ENCODE measurements at regions not wholly inside any gene's neighbourhood (a gene's known extent, or its start where the extent isn't known, plus 50 kb on each side); places are given as distances from the start of the nearest gene placed in this dataset.

DNA sequence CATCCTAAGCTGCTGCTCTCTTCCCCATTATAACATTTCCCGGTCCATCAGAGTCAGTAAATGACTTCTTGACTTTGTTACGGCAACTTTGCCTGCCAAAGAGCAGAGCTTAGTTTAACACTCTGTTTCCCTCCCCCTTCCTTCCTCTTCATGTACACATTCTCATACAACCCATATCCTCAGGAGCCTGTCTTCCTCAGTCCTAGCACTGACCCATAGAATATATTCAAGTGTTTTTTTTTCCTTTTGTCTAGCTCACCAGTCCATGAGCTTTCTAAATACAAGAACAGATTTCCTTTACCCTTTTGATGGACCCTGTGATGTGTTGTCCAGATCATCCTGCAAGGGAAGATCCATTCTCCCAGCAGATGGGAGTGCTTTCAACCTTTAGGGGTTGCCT lies 97.0 kb upstream of the MON1B start:
- Histone ChIP-seq H3K27ac (no peak overlapping the region), H3K4me2 (no peak overlapping the region), H3K4me1 (no peaks in the 10 kb centered on the region), H3K9me3 (no peaks in the 10 kb centered on the region), H3K4me3 (no peak overlapping the region)
- POLR2A ChIA-PET, result no interaction called here
- 59% methylated on average over 2 of the region's 2 CpGs for WGBS (ENCODE audit: missing lambda C conversion rate)
- no peak for ATAC-seq
- DNase-seq (ENCODE audit: low read depth in 1 of 2, low spot score in 1 of 2), result no peak
- TF ChIP-seq KDM1A (IDR thresholded peaks at IDR 0.05; ENCODE audit: low read depth), result no peak
- TF ChIP-seq MAZ (IDR thresholded peaks at IDR 0.05; ENCODE audit: borderline replicate concordance, low read depth, low read length), result no peak
- no peak for TF ChIP-seq NPAS2 (CRISPR knock-in tag; IDR thresholded peaks at IDR 0.05; ENCODE audit: borderline replicate concordance)
- TF ChIP-seq, protein P1, sequence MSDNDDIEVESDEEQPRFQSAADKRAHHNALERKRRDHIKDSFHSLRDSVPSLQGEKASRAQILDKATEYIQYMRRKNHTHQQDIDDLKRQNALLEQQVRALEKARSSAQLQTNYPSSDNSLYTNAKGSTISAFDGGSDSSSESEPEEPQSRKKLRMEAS (IDR thresholded peaks at IDR 0.05), result no peak
- FAIRE-seq, result no peak
- CTCF ChIA-PET, result interaction anchor here (0.9 kb wide), 1 partner anchor 18 kb away, joined by 3 read pairs; no protein-coding TSS in a partner anchor

DNA sequence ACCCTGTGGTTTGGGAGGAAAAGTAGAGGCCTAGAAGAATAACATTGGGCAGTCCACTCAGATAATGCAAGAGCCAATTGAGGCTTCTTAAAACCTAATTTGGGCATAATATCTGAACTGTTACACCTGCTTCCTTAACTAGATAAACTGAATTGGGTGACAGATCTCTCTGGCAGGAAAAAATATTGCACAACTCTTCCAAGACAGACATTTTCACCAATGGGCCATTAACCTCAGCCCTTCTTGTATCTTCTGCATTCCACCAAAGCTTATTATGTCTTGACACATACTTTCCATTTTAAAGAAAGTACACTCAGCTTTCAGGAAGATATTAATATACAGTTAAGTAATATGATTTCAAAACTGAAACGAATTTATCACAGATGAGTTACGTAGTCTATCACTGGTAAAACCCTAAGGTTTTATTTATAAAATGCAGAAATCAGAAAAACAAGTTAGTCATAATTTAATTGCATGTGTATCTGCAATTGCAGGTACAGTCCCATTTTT lies 79.9 kb upstream of the MON1B start:
- Histone ChIP-seq H3K4me3 (no peak overlapping the region), H3K27ac (no peak overlapping the region), H3K4me1 (no peaks in the 10 kb centered on the region), H3K4me2 (no peak overlapping the region), H3K9me3 (no peaks in the 10 kb centered on the region)
- FAIRE-seq, result no peak
- WGBS (ENCODE audit: missing lambda C conversion rate), result 19% methylated on average over 2 of the region's 2 CpGs
- TF ChIP-seq HEYL (CRISPR knock-in tag; IDR thresholded peaks at IDR 0.05) (no peak), SMC3 (IDR thresholded peaks at IDR 0.05) (no peak), RNF2 (IDR thresholded peaks at IDR 0.05; ENCODE audit: borderline replicate concordance, low read depth) (no peak), ZSCAN20 (CRISPR knock-in tag; IDR thresholded peaks at IDR 0.05) (no peak), POLR2A (IDR thresholded peaks at IDR 0.05; ENCODE audit: low read length) (no peak)
- TF ChIP-seq, protein P2, sequence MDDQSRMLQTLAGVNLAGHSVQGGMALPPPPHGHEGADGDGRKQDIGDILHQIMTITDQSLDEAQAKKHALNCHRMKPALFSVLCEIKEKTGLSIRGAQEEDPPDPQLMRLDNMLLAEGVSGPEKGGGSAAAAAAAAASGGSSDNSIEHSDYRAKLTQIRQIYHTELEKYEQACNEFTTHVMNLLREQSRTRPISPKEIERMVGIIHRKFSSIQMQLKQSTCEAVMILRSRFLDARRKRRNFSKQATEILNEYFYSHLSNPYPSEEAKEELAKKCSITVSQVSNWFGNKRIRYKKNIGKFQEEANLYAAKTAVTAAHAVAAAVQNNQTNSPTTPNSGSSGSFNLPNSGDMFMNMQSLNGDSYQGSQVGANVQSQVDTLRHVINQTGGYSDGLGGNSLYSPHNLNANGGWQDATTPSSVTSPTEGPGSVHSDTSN (IDR thresholded peaks at IDR 0.05), result no peak
- ChIA-PET POLR2A (no interaction called here), CTCF (no interaction called here)
- no peak for ATAC-seq
- no peak for DNase-seq (ENCODE audit: low read depth in 1 of 2, low spot score in 1 of 2)

DNA sequence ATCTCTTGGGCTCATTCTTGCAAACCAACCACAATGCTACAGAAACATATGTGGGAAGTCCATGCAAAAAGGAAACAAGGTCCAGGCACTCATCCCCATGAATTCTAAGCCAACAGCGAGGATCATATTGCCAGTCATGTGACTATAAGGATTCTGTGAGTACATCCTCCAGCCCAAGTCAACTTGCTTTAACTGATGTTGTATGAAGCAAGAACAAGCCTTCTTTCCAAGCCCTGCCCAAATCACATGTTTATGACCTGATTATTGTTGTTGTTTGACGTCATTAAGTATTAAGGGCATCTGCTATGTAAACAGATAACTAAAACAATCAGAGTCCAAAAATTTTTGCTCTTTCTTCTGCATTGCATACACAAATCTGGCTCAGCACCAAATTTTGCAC lies 78.2 kb upstream of the MON1B start:
- ATAC-seq (no peak), DNase-seq (ENCODE audit: low read depth in 1 of 2, low spot score in 1 of 2) (no peak), FAIRE-seq (no peak)
- no peaks in the 10 kb centered on the region for H3K4me1 ChIP-seq
- H3K4me2 ChIP-seq, result no peak overlapping the region
- no peak overlapping the region for H3K4me3 ChIP-seq
- TF ChIP-seq MAFK (IDR thresholded peaks at IDR 0.05; ENCODE audit: partially characterized antibody) (no peak), RCOR1 (IDR thresholded peaks at IDR 0.05; ENCODE audit: low read depth, low read length) (no peak), RARB (CRISPR knock-in tag; IDR thresholded peaks at IDR 0.05) (no peak), HOXA7 (CRISPR knock-in tag; IDR thresholded peaks at IDR 0.05) (no peak), KDM1A (IDR thresholded peaks at IDR 0.05; ENCODE audit: low read depth) (no peak), ZFP36 (IDR thresholded peaks at IDR 0.05; ENCODE audit: borderline replicate concordance, partially characterized antibody) (no peak), EHMT2 (IDR thresholded peaks at IDR 0.05; ENCODE audit: low read depth) (no peak), KDM5A (IDR thresholded peaks at IDR 0.05) (no peak), FOSL2 (IDR thresholded peaks at IDR 0.05) (no peak), FOSL2 (CRISPR knock-in tag; IDR thresholded peaks at IDR 0.05) (no peak), TP53 (CRISPR knock-in tag; IDR thresholded peaks at IDR 0.05) (no peak), ZSCAN20 (CRISPR knock-in tag; IDR thresholded peaks at IDR 0.05) (no peak), RNF2 (IDR thresholded peaks at IDR 0.05; ENCODE audit: borderline replicate concordance, low read depth) (no peak), RFX5 (IDR thresholded peaks at IDR 0.05) (no peak), HOXB5 (CRISPR knock-in tag; IDR thresholded peaks at IDR 0.05) (no peak), SREBF2 (IDR thresholded peaks at IDR 0.05) (no peak), MYC (IDR thresholded peaks at IDR 0.05; ENCODE audit: borderline replicate concordance, low read length) (no peak), POLR2AphosphoS2 (conservative IDR thresholded peaks at IDR 0.05; ENCODE audit: low read length) (no peak)
- TF ChIP-seq, protein P3, sequence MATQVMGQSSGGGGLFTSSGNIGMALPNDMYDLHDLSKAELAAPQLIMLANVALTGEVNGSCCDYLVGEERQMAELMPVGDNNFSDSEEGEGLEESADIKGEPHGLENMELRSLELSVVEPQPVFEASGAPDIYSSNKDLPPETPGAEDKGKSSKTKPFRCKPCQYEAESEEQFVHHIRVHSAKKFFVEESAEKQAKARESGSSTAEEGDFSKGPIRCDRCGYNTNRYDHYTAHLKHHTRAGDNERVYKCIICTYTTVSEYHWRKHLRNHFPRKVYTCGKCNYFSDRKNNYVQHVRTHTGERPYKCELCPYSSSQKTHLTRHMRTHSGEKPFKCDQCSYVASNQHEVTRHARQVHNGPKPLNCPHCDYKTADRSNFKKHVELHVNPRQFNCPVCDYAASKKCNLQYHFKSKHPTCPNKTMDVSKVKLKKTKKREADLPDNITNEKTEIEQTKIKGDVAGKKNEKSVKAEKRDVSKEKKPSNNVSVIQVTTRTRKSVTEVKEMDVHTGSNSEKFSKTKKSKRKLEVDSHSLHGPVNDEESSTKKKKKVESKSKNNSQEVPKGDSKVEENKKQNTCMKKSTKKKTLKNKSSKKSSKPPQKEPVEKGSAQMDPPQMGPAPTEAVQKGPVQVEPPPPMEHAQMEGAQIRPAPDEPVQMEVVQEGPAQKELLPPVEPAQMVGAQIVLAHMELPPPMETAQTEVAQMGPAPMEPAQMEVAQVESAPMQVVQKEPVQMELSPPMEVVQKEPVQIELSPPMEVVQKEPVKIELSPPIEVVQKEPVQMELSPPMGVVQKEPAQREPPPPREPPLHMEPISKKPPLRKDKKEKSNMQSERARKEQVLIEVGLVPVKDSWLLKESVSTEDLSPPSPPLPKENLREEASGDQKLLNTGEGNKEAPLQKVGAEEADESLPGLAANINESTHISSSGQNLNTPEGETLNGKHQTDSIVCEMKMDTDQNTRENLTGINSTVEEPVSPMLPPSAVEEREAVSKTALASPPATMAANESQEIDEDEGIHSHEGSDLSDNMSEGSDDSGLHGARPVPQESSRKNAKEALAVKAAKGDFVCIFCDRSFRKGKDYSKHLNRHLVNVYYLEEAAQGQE (IDR thresholded peaks at IDR 0.05), result no peak
- TF ChIP-seq, protein P1 (IDR thresholded peaks at IDR 0.05), result no peak
- TF ChIP-seq, protein P2 (IDR thresholded peaks at IDR 0.05), result no peak
- ChIA-PET CTCF (interaction anchor here (0.8 kb wide), 1 partner anchor 459 kb away, joined by 3 read pairs; no protein-coding TSS in a partner anchor), POLR2A (no interaction called here)
- 7% methylated on average over 2 of the region's 2 CpGs for WGBS (ENCODE audit: missing lambda C conversion rate)
- H3K9me3 ChIP-seq, result no peaks in the 10 kb centered on the region
- H3K27ac ChIP-seq, result no peak overlapping the region

Data from A549 (cell line).